H4 (cell line): ENCODE measurements at regions not wholly inside any gene's neighbourhood (a gene's known extent, or its start where the extent isn't known, plus 50 kb on each side); places are given as distances from the start of the nearest gene placed in this dataset.
"Not testable (repeated sequence)": the region's sequence is repeated elsewhere in the genome, so short reads cannot be mapped to it uniquely, and the experiment has no call there.

ENCODE experiments used
- DNase-seq: peaks from one replicate; pipeline ENCODE4 v3.0.0-alpha.2; 2015; ENCODE audit warnings: low spot score

DNA sequence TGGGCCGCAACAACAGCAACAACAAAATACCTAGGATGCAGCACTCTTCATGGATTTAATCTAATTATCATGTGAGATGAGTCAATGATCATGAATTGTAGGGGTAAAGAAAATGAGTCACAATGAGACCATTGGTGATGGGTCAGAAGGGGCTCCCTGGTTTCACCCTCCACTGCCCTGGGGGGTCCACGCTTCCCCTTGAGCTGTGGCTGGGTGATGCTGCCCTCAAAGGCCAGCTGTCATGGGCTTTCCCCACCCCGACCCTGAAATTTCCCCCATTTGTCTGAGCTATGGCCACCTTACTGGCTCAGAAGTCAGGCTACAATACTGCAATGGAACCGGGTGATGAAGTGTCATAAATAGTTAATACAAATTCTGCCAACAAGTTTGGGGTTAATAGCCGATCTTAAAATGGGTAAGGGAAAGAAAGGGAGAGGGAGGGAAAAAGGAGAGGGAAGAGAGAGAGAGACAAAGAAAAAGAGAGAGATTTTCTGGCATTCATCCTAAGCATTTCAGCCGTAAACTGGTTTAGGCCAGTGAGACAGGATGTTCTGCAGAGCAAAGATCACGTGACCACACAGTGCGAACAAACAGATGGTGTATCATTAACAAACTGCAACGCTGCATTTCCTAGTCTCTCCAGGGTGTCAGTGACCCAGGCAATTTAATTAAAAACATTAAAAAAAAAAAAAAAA lies 143.4 kb upstream of the ERRFI1 start:
- peak; percentile 97 for DNase-seq

GRCh38 chr1:8167936-8168335 lies 141.8 kb upstream of the ERRFI1 start:
- DNase-seq = no peak

DNA sequence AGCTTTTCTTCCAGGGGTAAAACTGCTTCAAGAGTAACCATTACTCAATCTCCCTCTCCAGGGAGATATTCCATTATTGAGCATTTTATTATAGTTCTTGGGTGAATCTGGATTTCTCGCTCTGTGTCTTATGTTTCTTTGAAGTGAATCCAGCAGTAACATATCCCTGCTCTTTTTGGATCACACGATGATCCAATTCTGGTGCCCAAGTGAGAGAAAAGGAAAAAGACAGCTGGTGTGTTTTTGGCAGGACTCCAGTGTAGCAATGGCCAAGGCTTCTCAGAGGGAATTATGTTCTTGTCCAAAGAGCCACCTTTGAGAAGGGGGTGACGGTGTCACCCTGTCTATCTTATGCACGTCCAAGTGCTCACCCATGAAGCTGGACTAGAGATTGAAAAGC lies 140.3 kb upstream of the ERRFI1 start:
- DNase-seq = no peak

GRCh38 chr1:8165595-8166360 lies 139.7 kb upstream of the ERRFI1 start:
- DNase-seq = no peak

DNA sequence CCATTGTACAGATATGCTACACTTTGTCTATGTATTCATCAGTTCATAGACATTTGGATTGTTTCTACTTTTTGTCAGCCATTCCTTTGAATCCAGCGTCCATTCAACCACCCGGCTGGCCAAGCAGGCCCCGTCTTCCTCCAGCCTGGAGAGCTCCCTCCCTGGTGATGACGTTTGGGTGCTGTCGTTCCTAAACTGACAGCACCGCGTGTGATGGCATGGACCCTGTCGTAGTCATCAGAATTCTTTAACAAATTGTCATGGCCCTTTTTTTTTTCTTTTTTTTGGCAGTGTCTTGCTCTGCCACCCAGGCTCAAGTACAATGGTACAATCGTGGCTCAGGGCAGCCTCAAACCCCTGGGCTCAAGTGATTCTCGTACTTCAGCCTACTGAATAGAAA lies 138.6 kb upstream of the ERRFI1 start:
- DNase-seq = no peak

GRCh38 chr1:8163039-8163438 lies 136.9 kb upstream of the ERRFI1 start:
- DNase-seq = no peak

DNA sequence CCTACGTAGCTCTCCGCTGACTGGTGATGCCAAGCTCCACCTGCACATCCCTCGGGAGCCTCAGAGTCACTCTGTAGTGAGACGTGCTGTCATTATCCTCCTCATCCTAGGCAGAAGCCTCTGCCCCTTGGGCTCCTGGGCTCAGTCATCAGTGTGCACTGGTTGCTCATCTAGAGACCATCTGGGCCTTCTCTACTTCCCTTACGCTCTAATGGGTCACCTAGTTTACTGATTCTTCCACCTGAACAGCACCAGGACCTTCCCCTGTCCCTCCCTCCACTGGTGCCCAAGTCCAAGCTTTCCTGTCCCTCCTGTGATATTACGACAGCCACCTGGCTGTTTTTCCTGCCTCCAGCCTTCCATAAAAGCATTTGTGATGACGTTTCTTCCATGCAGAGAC lies 136.1 kb upstream of the ERRFI1 start:
- no peak for DNase-seq

- no peak for DNase-seq
Observed at GRCh38 chr1:8161546-8162105, 135.5 kb upstream of the ERRFI1 start.

- DNase-seq = no peak
Observed at GRCh38 chr1:8159470-8160024, 133.4 kb upstream of the ERRFI1 start.

GRCh38 chr1:8158995-8159394 lies 132.9 kb upstream of the ERRFI1 start:
- no peak for DNase-seq

DNA sequence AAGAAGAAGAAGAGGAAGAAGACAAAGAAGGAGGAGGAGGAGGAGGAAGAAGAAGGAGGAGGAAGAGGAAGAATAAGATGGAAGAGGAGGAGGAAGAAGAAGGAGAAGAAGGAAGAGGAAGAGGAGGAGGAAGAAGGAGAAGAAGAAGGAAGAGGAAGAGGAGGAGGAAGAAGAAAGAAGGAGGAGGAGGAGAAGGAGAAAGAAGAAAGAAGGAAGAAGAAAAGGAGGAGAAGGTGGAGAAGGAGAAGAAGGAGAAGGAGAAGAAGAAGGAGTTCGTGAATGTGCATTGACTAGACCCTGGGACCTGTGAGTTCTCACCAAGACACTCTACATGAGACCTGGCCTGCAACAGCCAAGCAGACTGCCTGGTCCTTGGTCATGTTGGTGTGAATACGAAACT lies 131.7 kb upstream of the ERRFI1 start:
- no peak for DNase-seq

GRCh38 chr1:8155528-8156186 lies 129.5 kb upstream of the ERRFI1 start:
- DNase-seq = peak; percentile 79

DNA sequence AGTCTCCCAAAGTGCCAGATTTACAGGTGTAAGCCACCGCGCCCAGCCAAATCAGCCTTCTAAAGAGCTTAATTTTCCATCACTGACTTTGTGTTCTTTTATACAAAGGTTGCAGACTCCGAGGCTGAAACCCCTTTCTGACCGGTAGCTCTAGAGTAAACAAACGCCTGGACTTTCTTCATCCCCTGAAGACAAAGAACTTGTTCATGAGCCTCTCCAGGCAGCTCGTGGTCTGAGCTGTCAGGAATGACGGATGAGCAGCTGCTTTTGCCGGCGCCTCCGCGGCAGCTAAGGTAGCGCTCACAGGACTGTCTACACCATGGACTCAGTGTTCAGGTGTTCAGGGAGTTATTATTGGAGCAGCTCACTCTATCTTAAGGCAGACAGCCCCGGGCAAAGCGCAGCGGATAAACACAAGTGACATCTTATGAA lies 128.5 kb upstream of the ERRFI1 start:
- DNase-seq = peak; percentile 85

- DNase-seq = no peak
Observed at GRCh38 chr1:8153961-8154360, 127.9 kb upstream of the ERRFI1 start.

GRCh38 chr1:8152731-8153702 lies 126.9 kb upstream of the ERRFI1 start:
- DNase-seq = no peak

GRCh38 chr1:8151647-8152046 lies 125.5 kb upstream of the ERRFI1 start:
- no peak for DNase-seq

DNA sequence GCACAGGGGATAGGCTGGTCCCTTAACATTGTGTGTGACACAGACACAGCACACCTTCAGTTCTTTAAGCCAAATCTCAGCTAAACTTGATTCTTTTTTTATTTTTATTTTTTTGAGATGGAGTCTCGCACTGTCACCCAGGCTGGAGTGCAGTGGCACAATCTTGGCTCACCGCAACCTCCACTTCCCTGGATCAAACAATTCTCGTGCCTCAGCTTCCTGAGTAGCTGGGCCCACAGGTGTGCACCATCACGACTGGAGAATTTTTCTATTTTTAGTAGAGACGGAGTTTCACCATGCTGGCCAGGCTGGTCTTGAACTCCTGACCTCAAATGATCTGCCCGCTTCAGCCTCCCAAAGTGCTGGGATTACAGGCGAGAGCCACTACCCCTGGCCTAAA lies 123.6 kb upstream of the ERRFI1 start:
- not testable (repeated sequence) for DNase-seq

DNA sequence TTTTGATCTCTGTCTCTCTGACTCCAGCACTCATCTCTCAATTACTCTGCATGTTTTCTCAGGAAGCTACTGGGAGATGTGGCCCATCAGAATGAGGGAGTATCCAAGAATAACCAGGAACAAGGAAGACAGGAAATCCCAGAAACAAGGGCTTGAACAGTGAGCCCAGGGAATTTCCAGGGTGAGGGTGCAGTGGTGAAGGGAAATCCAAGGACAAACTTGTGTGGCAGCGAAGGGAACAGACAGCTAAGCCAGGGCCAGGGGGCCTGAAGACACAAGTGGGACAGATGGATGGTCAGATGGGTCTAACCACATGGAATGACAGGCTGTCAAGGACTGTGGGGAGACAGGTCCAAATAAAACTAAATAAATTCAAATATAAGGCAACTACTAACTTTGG lies 121.8 kb upstream of the ERRFI1 start:
- no peak for DNase-seq

- no peak for DNase-seq
Observed at GRCh38 chr1:8146257-8146855, 120.2 kb upstream of the ERRFI1 start.

- DNase-seq = peak; percentile 85
Observed at GRCh38 chr1:8145545-8146202, 119.6 kb upstream of the ERRFI1 start.
